GM23338 (cell line): ENCODE measurements at regions not wholly inside any gene's neighbourhood (a gene's known extent, or its start where the extent isn't known, plus 50 kb on each side); places are given as distances from the start of the nearest gene placed in this dataset.

Experiments used
- ATAC-seq: fragments of 200-7000 bp; cut with Tn5 transposase; 3 replicates; pipeline ENCODE4 v1.9.1; 2020
- DNase-seq: peaks from one replicate; pipeline ENCODE4 v3.0.0-alpha.2; 2015; ENCODE audit warnings: low spot score
- H2AFZ ChIP-seq: fragments of 200-600 bp; sonication (generic); 2 replicates; pipeline ENCODE4 v1.8.0; 2016; ENCODE audit warnings: antibody characterized with exemption, mild to moderate bottlenecking, moderate library complexity
- H3F3A ChIP-seq: fragments of 200-600 bp; sonication (generic); replicated peaks from 2 replicates; pipeline ENCODE4 v1.8.0; 2017; ENCODE audit warnings: antibody characterized with exemption, mixed run types, low read depth
- H3K27ac ChIP-seq: fragments of 200-600 bp; sonication (generic); 2 replicates; pipeline ENCODE4 v1.6.1; 2016; ENCODE audit warnings: low read depth
- H3K27me3 ChIP-seq: fragments of 200-600 bp; sonication (generic); 2 replicates; pipeline ENCODE4 v1.8.0; 2016; ENCODE audit warnings: mild to moderate bottlenecking, mixed run types, moderate library complexity; ENCODE audit not compliant: insufficient read depth
- H3K36me3 ChIP-seq: fragments of 200-600 bp; sonication (generic); 2 replicates; pipeline ENCODE4 v1.8.0; 2016; ENCODE audit warnings: mild to moderate bottlenecking; ENCODE audit not compliant: insufficient read depth
- H3K4me1 ChIP-seq: fragments of 200-600 bp; sonication (generic); 2 replicates; pipeline ENCODE4 v1.8.0; 2016; ENCODE audit warnings: mild to moderate bottlenecking, moderate library complexity; ENCODE audit not compliant: insufficient read depth
- H3K4me2 ChIP-seq: fragments of 200-600 bp; sonication (generic); 2 replicates; pipeline ENCODE4 v1.7.1; 2017; ENCODE audit warnings: mixed run types
- H3K4me3 ChIP-seq: fragments of 200-600 bp; sonication (generic); 2 replicates; pipeline ENCODE4 v1.6.1; 2016; ENCODE audit warnings: mixed run types
- H3K79me2 ChIP-seq: fragments of 200-600 bp; sonication (generic); replicated peaks from 2 replicates; pipeline ENCODE4 v1.8.0; 2017; ENCODE audit warnings: mild to moderate bottlenecking; ENCODE audit not compliant: insufficient read depth
- H3K9me2 ChIP-seq: fragments of 200-600 bp; sonication (generic); 2 replicates; pipeline ENCODE4 v1.8.0; 2017; ENCODE audit not compliant: insufficient read depth
- H4K20me1 ChIP-seq: fragments of 200-600 bp; sonication (generic); replicated peaks from 2 replicates; pipeline ENCODE4 v1.8.0; 2017; ENCODE audit warnings: mild to moderate bottlenecking; ENCODE audit not compliant: insufficient read depth
- H3K27ac Mint-ChIP-seq: 2 replicates; pipeline ENCODE4 v1.8.0; 2020; ENCODE audit warnings: inconsistent platforms, mild to moderate bottlenecking, moderate library complexity, mixed read lengths
- H3K27me3 Mint-ChIP-seq: 3 replicates; pipeline ENCODE4 v1.8.0; 2022; ENCODE audit warnings: low read depth, mild to moderate bottlenecking, moderate library complexity, mixed read lengths, inconsistent platforms; ENCODE audit not compliant: insufficient read depth, poor library complexity
- H3K36me3 Mint-ChIP-seq: 3 replicates; pipeline ENCODE4 v1.8.0; 2021; ENCODE audit warnings: low read depth, mild to moderate bottlenecking, inconsistent platforms, moderate library complexity, mixed read lengths
- H3K4me1 Mint-ChIP-seq: 3 replicates; pipeline ENCODE4 v1.8.0; 2020; ENCODE audit warnings: mild to moderate bottlenecking, inconsistent platforms, mixed read lengths
- H3K4me3 Mint-ChIP-seq: 3 replicates; pipeline ENCODE4 v1.8.0; 2021; ENCODE audit warnings: moderate library complexity, mild to moderate bottlenecking, inconsistent platforms, mixed read lengths
- H3K9me3 Mint-ChIP-seq: 3 replicates; pipeline ENCODE4 v1.8.0; 2020; ENCODE audit warnings: moderate library complexity, mild to moderate bottlenecking, inconsistent platforms, mixed read lengths
- CREB1 ChIP-seq: fragments of 250-450 bp; sonication (Bioruptor Pico); IDR thresholded peaks from 2 replicates; pipeline ENCODE4 v1.5.0; 2020; ENCODE audit warnings: low read depth, mild to moderate bottlenecking, moderate library complexity
- CTCF ChIP-seq, 2 experiments: fragments of 200-600 bp in 1 of 2; sonication (generic) in 1 of 2; conservative IDR thresholded peaks; 2 replicates each; pipeline versions ENCODE4 v1.5.1 to v1.6.1; 2016 to 2017; ENCODE audit warnings: antibody characterized with exemption in 2 of 2, low read depth in 2 of 2, mild to moderate bottlenecking in 2 of 2, moderate library complexity in 1 of 2
- ETS1 ChIP-seq: IDR thresholded peaks from 2 replicates; pipeline ENCODE4 v1.6.1; 2016; ENCODE audit warnings: antibody characterized with exemption
- EZH2 ChIP-seq: fragments of 200-600 bp; sonication (generic); IDR thresholded peaks from one replicate; pipeline ENCODE4 v1.8.0; 2017; ENCODE audit warnings: antibody characterized with exemption, mild to moderate bottlenecking, low read depth; ENCODE audit not compliant: unreplicated experiment
- EZH2phosphoT487 ChIP-seq: fragments of 200-600 bp; sonication (generic); IDR thresholded peaks from one replicate; pipeline ENCODE4 v1.8.1; 2018; ENCODE audit warnings: antibody characterized with exemption; ENCODE audit not compliant: unreplicated experiment
- JUNB ChIP-seq: IDR thresholded peaks from one replicate; pipeline ENCODE4 v1.6.1; 2016; ENCODE audit warnings: antibody characterized with exemption; ENCODE audit not compliant: unreplicated experiment
- NANOG ChIP-seq: IDR thresholded peaks from 2 replicates; pipeline ENCODE4 v1.6.1; 2016; ENCODE audit warnings: antibody characterized with exemption, borderline replicate concordance
- POLR2AphosphoS5 ChIP-seq: IDR thresholded peaks from 2 replicates; pipeline ENCODE4 v1.6.1; 2016; ENCODE audit warnings: antibody characterized with exemption, low read depth
- REST ChIP-seq: IDR thresholded peaks from one replicate; pipeline ENCODE4 v1.6.1; 2018; ENCODE audit warnings: antibody characterized with exemption; ENCODE audit not compliant: unreplicated experiment
- STAT1 ChIP-seq: IDR thresholded peaks from one replicate; pipeline ENCODE4 v1.6.1; 2016; ENCODE audit warnings: antibody characterized with exemption; ENCODE audit not compliant: unreplicated experiment
- ZNF114 ChIP-seq: fragments of 250-450 bp; sonication (Bioruptor Pico); IDR thresholded peaks from 2 replicates; pipeline ENCODE4 v1.5.0; 2020; ENCODE audit warnings: mild to moderate bottlenecking, moderate library complexity
- ZNF331 ChIP-seq: fragments of 250-450 bp; sonication (Bioruptor Pico); IDR thresholded peaks from 2 replicates; pipeline ENCODE4 v1.5.0; 2020; ENCODE audit warnings: low read depth, mild to moderate bottlenecking, moderate library complexity
- ZNF462 ChIP-seq: fragments of 250-450 bp; sonication (Bioruptor Pico); IDR thresholded peaks from 2 replicates; pipeline ENCODE4 v1.5.0; 2020; ENCODE audit warnings: mild to moderate bottlenecking, moderate library complexity

- DNase-seq (no peak), ATAC-seq (no peak)
- H3K27ac ChIP-seq, result no peak overlapping the region
- Mint-ChIP-seq H3K4me1 (no peaks in the 10 kb centered on the region), H3K36me3 (no peaks in the 10 kb centered on the region), H3K27me3 (no peaks in the 10 kb centered on the region), H3K9me3 (no peaks in the 10 kb centered on the region; the same call in 2 of the 3 replicates), H3K27ac (no peak overlapping the region), H3K4me3 (no peak overlapping the region)
- no peaks in the 10 kb centered on the region for H3K9me2 ChIP-seq
- no peaks in the 10 kb centered on the region for H3K36me3 ChIP-seq
- H3K27me3 ChIP-seq, result no peaks in the 10 kb centered on the region
- TF ChIP-seq REST, result no peak
- no peak for TF ChIP-seq ZNF462 (CRISPR knock-in tag)
- TF ChIP-seq EZH2phosphoT487, result no peak
- TF ChIP-seq STAT1, result no peak
- TF ChIP-seq ZNF114, result no peak
- TF ChIP-seq POLR2AphosphoS5, result no peak
- no peak for TF ChIP-seq CREB1
- no peak for TF ChIP-seq NANOG
- TF ChIP-seq ZNF331 (CRISPR knock-in tag), result no peak
- no peak for TF ChIP-seq ETS1
- no peak for TF ChIP-seq CTCF (conservative IDR thresholded peaks at IDR 0.05; ENCODE audit: low read depth in 2 of 2)
- no peak for TF ChIP-seq EZH2
- TF ChIP-seq JUNB, result no peak
- H4K20me1 ChIP-seq, result no peaks in the 10 kb centered on the region
- H3K4me1 ChIP-seq, result no peaks in the 10 kb centered on the region
- H2AFZ ChIP-seq, result no peak overlapping the region
- H3F3A ChIP-seq, result no peaks in the 10 kb centered on the region
- H3K79me2 ChIP-seq, result no peaks in the 10 kb centered on the region
- no peak overlapping the region for H3K4me2 ChIP-seq
- H3K4me3 ChIP-seq, result no peak overlapping the region
Observed at GRCh38 chr21:22552390-22552789, 1554.2 kb downstream of the NCAM2 start.
